HFF-Myc (cell line): ENCODE measurements at regions not wholly inside any gene's neighbourhood (a gene's known extent, or its start where the extent isn't known, plus 50 kb on each side); places are given as distances from the start of the nearest gene placed in this dataset.
"Not testable (repeated sequence)": the region's sequence is repeated elsewhere in the genome, so short reads cannot be mapped to it uniquely, and the experiment has no call there.

Experiments used
- DNase-seq: peaks from one replicate; pipeline ENCODE4 v3.0.0-alpha.2; 2011; ENCODE audit warnings: low read depth; ENCODE audit errors: extremely low read depth
- H3K4me3 ChIP-seq: replicated peaks from 2 replicates; pipeline ENCODE4 v1.5.1; 2011; ENCODE audit warnings: low read depth, mild to moderate bottlenecking, control low read depth, low read length
- TF ChIP-seq, protein P1 (sequence below): IDR thresholded peaks from 2 replicates; pipeline ENCODE4 v1.5.1; 2012; ENCODE audit warnings: mild to moderate bottlenecking, low read depth, low read length, control low read depth; ENCODE audit errors: missing control alignments

DNA sequence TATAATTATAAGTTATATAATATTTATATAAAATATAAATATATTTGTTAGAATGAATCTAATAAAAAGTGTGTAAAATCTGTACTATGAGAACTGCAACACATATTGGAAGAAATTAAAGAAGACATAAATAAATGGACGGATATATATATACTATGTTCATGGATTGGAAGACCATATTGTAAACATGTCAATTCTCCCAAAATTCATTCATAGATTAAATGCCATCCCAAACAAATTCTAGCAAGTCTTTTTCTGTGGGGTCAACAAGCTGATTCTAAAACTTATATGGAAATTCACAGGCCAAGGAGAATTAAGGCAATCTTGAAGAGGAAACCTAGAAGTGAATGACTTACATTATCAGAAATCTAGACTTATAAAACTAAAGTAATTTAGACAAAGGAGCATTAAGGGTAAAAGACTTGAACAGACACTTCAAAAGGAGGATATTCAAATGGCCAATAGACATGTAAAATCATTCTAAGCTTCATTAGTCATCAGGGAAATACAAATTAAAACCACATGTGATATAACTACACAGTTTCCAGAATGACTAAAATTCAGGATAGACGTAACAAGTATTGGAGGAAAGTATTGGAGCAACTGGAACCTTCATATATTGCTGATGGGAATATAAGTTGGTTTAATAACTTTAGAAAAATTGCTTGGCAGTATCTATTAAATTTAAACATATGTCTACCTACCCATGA is 225.9 kb downstream of the EMX2 start:
- peak; percentile 20 for DNase-seq
- no peak overlapping the region for H3K4me3 ChIP-seq
- TF ChIP-seq, protein P1, sequence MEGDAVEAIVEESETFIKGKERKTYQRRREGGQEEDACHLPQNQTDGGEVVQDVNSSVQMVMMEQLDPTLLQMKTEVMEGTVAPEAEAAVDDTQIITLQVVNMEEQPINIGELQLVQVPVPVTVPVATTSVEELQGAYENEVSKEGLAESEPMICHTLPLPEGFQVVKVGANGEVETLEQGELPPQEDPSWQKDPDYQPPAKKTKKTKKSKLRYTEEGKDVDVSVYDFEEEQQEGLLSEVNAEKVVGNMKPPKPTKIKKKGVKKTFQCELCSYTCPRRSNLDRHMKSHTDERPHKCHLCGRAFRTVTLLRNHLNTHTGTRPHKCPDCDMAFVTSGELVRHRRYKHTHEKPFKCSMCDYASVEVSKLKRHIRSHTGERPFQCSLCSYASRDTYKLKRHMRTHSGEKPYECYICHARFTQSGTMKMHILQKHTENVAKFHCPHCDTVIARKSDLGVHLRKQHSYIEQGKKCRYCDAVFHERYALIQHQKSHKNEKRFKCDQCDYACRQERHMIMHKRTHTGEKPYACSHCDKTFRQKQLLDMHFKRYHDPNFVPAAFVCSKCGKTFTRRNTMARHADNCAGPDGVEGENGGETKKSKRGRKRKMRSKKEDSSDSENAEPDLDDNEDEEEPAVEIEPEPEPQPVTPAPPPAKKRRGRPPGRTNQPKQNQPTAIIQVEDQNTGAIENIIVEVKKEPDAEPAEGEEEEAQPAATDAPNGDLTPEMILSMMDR, result no peak

DNA sequence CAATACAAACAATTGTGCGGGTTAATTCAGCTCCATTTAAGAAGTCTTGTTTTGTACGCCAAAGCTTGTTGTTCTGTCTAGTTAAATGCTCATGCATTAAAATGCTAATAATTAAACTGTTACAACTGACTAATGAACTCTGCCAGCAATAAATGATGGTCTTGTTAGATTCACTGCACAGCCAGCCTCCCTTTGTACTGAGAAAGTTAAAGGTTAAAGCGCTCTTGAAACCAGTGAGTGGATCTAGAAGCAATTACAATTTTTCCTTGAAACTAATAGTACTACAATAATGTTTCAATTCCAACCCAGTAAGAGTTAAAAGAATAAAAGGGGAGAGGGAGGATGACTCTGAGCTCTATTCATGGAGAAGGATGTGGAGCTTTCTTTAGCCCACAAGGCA is 233.0 kb downstream of the EMX2 start:
- TF ChIP-seq, protein P1, result no peak
- no peak for DNase-seq
- no peak overlapping the region for H3K4me3 ChIP-seq

DNA sequence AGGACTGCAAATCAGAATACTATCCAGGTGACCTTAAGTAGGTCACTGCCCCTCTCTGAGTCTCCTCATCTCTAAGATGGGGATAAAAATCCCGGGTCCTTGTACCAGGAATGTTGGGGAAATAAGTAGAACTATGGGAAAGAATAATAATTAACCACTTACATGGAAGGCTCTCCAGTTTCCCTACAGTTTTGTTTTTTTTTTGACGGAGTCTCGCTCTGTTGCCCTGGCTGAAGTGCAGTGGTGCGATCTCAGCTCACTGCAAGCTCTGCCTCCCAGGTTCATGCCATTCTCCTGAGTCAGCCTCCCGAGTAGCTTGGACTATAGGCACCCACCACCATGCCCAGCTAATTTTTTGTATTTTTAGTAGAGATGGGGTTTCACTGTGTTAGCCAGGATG is 234.7 kb downstream of the EMX2 start:
- DNase-seq, H3K4me3 ChIP-seq: not testable (repeated sequence)

DNA sequence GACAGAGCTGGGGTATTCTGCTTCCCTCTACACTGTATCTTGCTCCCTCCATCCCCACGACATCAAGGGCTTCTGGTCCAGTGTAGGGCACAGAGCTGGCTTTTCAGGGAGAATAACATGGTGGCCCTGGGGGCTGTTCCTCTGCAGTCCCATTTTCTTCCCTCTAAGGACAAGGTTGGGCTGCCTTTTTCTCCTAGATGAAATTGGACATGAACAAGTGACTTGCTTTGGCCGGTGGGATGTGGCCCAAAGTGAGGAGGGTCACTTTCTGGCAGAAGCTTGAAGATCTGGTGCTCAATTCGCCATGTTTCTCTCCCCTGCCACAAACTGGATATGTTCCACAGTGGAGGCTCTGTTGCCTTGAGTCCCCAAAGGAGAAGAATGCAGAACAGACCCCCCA is 235.7 kb downstream of the EMX2 start:
- DNase-seq, result no peak
- TF ChIP-seq, protein P1, result no peak
- no peak overlapping the region for H3K4me3 ChIP-seq

DNA sequence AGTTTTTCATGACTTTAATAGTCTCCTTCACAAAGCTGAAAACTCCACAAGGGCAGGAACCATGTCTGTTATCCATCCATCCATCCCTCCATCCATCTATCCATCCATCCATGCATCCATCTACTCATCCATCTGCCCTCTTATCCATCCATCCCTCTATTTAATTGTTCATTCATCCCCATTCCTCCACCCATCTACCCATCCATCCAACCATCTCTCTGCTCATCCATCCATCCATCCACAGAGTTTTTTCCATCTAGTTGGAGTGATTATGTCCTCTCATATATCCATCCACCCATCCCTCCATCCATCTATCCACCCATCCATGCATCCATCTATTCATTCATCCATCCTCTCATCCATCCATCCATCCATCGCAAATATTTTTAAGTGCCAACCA is 237.9 kb downstream of the EMX2 start:
- no peak overlapping the region for H3K4me3 ChIP-seq
- TF ChIP-seq, protein P1, result no peak
- no peak for DNase-seq

DNA sequence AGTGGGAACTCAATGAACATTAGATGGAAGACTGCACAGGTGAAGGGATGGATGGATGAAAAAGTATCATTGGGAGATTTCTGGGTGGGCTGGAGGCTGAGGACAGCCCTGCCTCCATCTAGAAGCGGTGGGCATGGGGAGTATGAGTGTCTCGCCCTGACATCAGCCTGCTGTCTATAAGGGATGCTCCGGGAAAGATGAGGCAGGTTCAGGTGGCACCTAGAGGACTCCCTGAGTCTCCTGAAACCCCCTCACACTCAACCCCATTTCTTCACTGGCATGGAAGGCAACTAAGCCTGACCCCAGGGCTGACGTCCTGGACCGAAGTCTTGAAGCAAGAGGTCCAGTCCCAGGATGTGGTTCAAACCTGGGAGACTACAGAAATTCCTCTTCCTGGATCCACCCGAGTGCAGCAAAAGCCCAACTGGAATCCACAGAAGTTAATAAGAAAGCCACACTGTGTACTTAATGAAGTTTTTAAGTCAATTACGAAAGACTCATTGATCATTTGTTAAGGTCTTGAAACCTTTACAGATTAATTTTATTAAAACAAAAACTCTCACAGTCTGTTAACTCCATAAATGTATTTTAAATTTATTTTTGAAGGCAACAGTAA is 238.8 kb downstream of the EMX2 start:
- TF ChIP-seq, protein P1, result no peak
- DNase-seq, result no peak
- H3K4me3 ChIP-seq, result no peak overlapping the region

DNA sequence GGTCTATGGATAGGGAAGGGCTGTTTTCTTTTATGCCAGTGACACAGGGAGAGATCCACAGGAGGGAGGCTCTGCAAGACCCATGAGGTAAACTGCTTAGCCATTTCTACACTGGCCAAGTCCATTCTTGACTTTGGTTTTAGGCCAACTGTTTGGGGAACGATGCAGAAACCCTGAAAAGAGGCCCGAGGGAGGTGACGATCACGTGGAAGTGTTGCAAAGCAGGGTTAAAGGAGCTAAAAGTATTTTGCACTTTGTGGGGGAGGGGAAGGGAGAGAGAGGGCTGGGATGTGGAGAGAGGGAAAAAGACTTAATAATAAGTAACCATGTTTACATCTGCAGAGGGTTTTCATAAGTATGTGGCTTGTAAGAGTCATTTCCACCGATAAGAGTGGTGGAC is 239.7 kb downstream of the EMX2 start:
- no peak overlapping the region for H3K4me3 ChIP-seq
- DNase-seq, result no peak
- TF ChIP-seq, protein P1, result no peak
